Panc1 (cell line): ENCODE measurements at regions not wholly inside any gene's neighbourhood (a gene's known extent, or its start where the extent isn't known, plus 50 kb on each side); places are given as distances from the start of the nearest gene placed in this dataset.

Experiments
- CTCF ChIP-seq: fragments of 450-650 bp; IDR thresholded peaks from 2 replicates; pipeline ENCODE4 v1.5.1; 2017; ENCODE audit warnings: mild to moderate bottlenecking
- POLR2AphosphoS5 ChIP-seq: IDR thresholded peaks from 2 replicates; pipeline ENCODE4 v1.6.1; 2012; ENCODE audit warnings: mild to moderate bottlenecking, low read depth, low read length, moderate library complexity
- REST ChIP-seq, 2 experiments: IDR thresholded peaks; 2 replicates each; pipeline ENCODE4 v1.6.1; 2011 to 2012; ENCODE audit warnings: low read depth in 2 of 2, control low read depth in 1 of 2, low read length in 1 of 2, mild to moderate bottlenecking in 1 of 2, moderate library complexity in 1 of 2; ENCODE audit not compliant: insufficient read depth in 1 of 2
- SIN3A ChIP-seq: IDR thresholded peaks from 2 replicates; pipeline ENCODE4 v1.6.1; 2012; ENCODE audit warnings: low read depth, mild to moderate bottlenecking, low read length, moderate library complexity, borderline replicate concordance; ENCODE audit not compliant: insufficient read depth

- TF ChIP-seq REST (IDR thresholded peaks at IDR 0.05; ENCODE audit: insufficient read depth in 1 of 2, low read depth in 2 of 2, low read length in 1 of 2) (no peak), CTCF (no peak), POLR2AphosphoS5 (no peak), SIN3A (no peak)
Measured at GRCh38 chr4:42816189-42816879, 76.2 kb upstream of the GRXCR1 start.
